ENCODE measurements at regions not wholly inside any gene's neighbourhood (a gene's known extent, or its start where the extent isn't known, plus 50 kb on each side); places are given as distances from the start of the nearest gene placed in this dataset.

DNA sequence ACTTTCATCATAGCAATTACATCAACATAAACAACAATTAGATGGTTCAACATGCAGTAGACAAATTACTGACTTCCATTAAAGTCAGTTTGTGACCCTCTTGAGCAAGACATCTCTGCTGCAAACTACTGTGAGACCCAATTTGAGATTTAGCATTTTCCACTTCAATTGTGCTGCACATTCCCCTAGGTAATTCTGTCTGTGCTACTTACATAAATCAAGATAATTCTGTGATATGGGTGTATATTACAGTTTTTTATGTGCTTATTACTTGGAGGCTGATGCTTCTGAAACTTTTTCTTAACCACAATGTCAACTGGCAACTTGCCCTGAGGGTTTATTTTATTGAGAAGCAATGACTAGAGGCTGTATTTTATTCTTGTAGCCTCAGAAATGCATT lies 1714.4 kb downstream of the OLFM4 start:
- Histone ChIP-seq H3K27ac (ENCODE audit: low read depth in 2 of 2, low read length in 2 of 2) (no peak overlapping the region), H3K27me3 (ENCODE audit: control insufficient read depth, insufficient read depth, low read length) (no peaks in the 10 kb centered on the region), H3K36me3 (ENCODE audit: control insufficient read depth in 2 of 3, insufficient read depth in 3 of 3, low read length in 3 of 3) (no peaks in the 10 kb centered on the region), H3K9me3 (ENCODE audit: control insufficient read depth in 2 of 3, insufficient read depth in 1 of 3, low read length in 3 of 3) (no peaks in the 10 kb centered on the region), H3K9ac (ENCODE audit: low read length in 3 of 3) (no peak overlapping the region), H3K4me1 (ENCODE audit: control insufficient read depth in 2 of 3, insufficient read depth in 2 of 3, low read depth in 1 of 3, low read length in 3 of 3) (no peaks in the 10 kb centered on the region), H3K4me3 (ENCODE audit: low read length in 3 of 3) (no peak overlapping the region)
- no peak for FAIRE-seq
- intact Hi-C loops (cut with DNase I): no loop called here
- no peak for DNase-seq
- TF ChIP-seq, protein P1, sequence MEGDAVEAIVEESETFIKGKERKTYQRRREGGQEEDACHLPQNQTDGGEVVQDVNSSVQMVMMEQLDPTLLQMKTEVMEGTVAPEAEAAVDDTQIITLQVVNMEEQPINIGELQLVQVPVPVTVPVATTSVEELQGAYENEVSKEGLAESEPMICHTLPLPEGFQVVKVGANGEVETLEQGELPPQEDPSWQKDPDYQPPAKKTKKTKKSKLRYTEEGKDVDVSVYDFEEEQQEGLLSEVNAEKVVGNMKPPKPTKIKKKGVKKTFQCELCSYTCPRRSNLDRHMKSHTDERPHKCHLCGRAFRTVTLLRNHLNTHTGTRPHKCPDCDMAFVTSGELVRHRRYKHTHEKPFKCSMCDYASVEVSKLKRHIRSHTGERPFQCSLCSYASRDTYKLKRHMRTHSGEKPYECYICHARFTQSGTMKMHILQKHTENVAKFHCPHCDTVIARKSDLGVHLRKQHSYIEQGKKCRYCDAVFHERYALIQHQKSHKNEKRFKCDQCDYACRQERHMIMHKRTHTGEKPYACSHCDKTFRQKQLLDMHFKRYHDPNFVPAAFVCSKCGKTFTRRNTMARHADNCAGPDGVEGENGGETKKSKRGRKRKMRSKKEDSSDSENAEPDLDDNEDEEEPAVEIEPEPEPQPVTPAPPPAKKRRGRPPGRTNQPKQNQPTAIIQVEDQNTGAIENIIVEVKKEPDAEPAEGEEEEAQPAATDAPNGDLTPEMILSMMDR (IDR thresholded peaks at IDR 0.05; ENCODE audit: borderline replicate concordance, extremely low read depth, insufficient read depth): no peak

DNA sequence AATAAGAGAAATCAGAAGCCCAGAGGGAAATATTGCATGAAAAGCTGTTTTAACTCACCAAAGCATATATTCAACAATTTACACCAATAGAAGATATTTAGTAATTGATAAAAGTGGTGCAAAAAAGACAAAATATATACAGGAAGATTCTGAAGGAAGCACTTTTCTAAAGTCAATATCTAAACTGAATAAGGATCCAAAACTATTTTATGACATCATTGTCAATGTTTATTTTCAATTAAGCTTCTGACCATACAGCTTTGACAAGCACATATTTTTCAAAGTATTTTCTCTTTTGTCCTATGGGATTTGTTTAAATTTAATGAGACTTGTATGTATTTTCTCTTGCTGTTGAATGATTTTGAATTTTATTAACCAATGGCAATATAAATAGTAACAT lies 1716.1 kb downstream of the OLFM4 start:
- FAIRE-seq: no peak
- H3K4me1 ChIP-seq (ENCODE audit: control insufficient read depth in 2 of 3, insufficient read depth in 2 of 3, low read depth in 1 of 3, low read length in 3 of 3): no peaks in the 10 kb centered on the region

DNA sequence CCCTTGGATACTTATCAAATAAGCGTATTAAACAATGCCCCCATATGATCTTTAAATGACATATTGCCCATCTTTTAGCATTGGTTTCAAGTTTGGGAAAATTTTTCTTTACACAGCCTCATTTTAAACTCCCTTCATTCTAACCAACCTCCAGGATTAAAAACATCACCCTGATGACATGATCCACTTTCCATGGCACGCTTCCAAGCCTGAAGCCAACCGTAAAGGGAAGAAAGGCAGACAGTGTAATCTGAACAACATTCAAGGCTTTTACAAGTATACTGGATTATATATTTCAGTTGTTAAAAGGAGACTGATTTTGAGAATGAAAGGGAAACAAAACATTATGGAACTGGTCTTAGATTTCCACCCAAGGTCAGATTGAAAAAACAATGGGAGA lies 1721.9 kb downstream of the OLFM4 start:
- FAIRE-seq (no peak), DNase-seq (peak in 1 of 5 donors; percentile 6)
- Histone ChIP-seq H3K9me3 (ENCODE audit: control insufficient read depth in 2 of 3, insufficient read depth in 1 of 3, low read length in 3 of 3) (no peaks in the 10 kb centered on the region), H3K27ac (ENCODE audit: low read depth in 2 of 2, low read length in 2 of 2) (no peak overlapping the region), H3K27me3 (ENCODE audit: control insufficient read depth, insufficient read depth, low read length) (no peaks in the 10 kb centered on the region), H3K9ac (ENCODE audit: low read length in 3 of 3) (no peak overlapping the region), H3K36me3 (ENCODE audit: control insufficient read depth in 2 of 3, insufficient read depth in 3 of 3, low read length in 3 of 3) (no peaks in the 10 kb centered on the region), H3K4me3 (ENCODE audit: low read length in 3 of 3) (no peak overlapping the region), H3K4me1 (ENCODE audit: control insufficient read depth in 2 of 3, insufficient read depth in 2 of 3, low read depth in 1 of 3, low read length in 3 of 3) (no peaks in the 10 kb centered on the region)
- intact Hi-C loops (cut with DNase I): no loop called here
- TF ChIP-seq, protein P1 (IDR thresholded peaks at IDR 0.05; ENCODE audit: borderline replicate concordance, extremely low read depth, insufficient read depth): no peak

More for the DNA sequence above, 1716.1 kb downstream of the OLFM4 start:
- H3K36me3 ChIP-seq (ENCODE audit: control insufficient read depth in 2 of 3, insufficient read depth in 3 of 3, low read length in 3 of 3): no peaks in the 10 kb centered on the region
- no peak for DNase-seq
- intact Hi-C loops (cut with DNase I): no loop called here
- TF ChIP-seq, protein P1 (IDR thresholded peaks at IDR 0.05; ENCODE audit: borderline replicate concordance, extremely low read depth, insufficient read depth): no peak
- H3K27ac ChIP-seq (ENCODE audit: low read depth in 2 of 2, low read length in 2 of 2): no peak overlapping the region
- H3K9ac ChIP-seq (ENCODE audit: low read length in 3 of 3): no peak overlapping the region
- H3K27me3 ChIP-seq (ENCODE audit: control insufficient read depth, insufficient read depth, low read length): no peaks in the 10 kb centered on the region
- H3K9me3 ChIP-seq (ENCODE audit: control insufficient read depth in 2 of 3, insufficient read depth in 1 of 3, low read length in 3 of 3): no peaks in the 10 kb centered on the region
- H3K4me3 ChIP-seq (ENCODE audit: low read length in 3 of 3): no peak overlapping the region

DNA sequence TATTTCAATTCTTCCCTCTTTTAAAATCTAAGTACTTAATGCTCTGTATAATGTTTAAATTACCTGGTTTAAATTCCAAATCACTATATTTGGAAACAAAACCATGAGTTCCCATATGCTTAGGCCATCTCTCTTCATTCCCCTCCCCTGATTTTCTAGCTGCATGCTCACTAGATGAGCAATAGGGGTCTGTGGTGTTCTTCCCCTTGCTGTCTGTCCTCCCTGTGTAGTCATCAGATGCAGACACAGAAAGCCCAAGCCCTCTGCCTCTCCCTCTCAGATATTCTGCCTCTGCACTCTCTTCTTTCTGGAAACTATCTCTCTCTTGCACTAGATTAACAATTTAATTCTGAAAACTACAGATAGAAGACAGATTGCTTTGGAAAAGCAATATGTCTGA lies 1730.2 kb downstream of the OLFM4 start:
- Histone ChIP-seq H3K9ac (ENCODE audit: low read length in 3 of 3) (no peak overlapping the region), H3K4me1 (ENCODE audit: control insufficient read depth in 2 of 3, insufficient read depth in 2 of 3, low read depth in 1 of 3, low read length in 3 of 3) (no peaks in the 10 kb centered on the region), H3K36me3 (ENCODE audit: control insufficient read depth in 2 of 3, insufficient read depth in 3 of 3, low read length in 3 of 3) (no peaks in the 10 kb centered on the region), H3K27me3 (ENCODE audit: control insufficient read depth, insufficient read depth, low read length) (no peaks in the 10 kb centered on the region), H3K4me3 (ENCODE audit: low read length in 3 of 3) (no peak overlapping the region), H3K9me3 (ENCODE audit: control insufficient read depth in 2 of 3, insufficient read depth in 1 of 3, low read length in 3 of 3) (no peaks in the 10 kb centered on the region), H3K27ac (ENCODE audit: low read depth in 2 of 2, low read length in 2 of 2) (no peak overlapping the region)
- FAIRE-seq (no peak), DNase-seq (no peak)
- intact Hi-C loops (cut with DNase I): no loop called here
- TF ChIP-seq, protein P1 (IDR thresholded peaks at IDR 0.05; ENCODE audit: borderline replicate concordance, extremely low read depth, insufficient read depth): no peak

All from kidney (tissue), 13 donors.